HEK293T (cell line): ENCODE measurements at regions not wholly inside any gene's neighbourhood (a gene's known extent, or its start where the extent isn't known, plus 50 kb on each side); places are given as distances from the start of the nearest gene placed in this dataset.
"Not testable (repeated sequence)": the region's sequence is repeated elsewhere in the genome, so short reads cannot be mapped to it uniquely, and the experiment has no call there.

Source experiments
- CTCF ChIA-PET: fragments of 350-600 bp; formaldehyde crosslinking; extraction: SDS; loops from one replicate; lab custom pipeline; 2021; ENCODE audit warnings: antibody characterized with exemption, inconsistent platforms; lab: Yijun Ruan, JAX
- POLR2A ChIA-PET: fragments of 350-600 bp; formaldehyde crosslinking; extraction: SDS; loops from one replicate; lab custom pipeline; 2020; ENCODE audit warnings: antibody characterized with exemption, inconsistent platforms; lab: Yijun Ruan, JAX
- DNase-seq: peaks from one replicate; pipeline ENCODE4 v3.0.0; 2012; ENCODE audit warnings: mixed read lengths; ENCODE audit errors: extremely low spot score
- ARNT ChIP-seq: fragments of 450-650 bp; IDR thresholded peaks from 2 replicates; pipeline ENCODE4 v1.6.1; 2017; ENCODE audit warnings: mild to moderate bottlenecking
- BHLHE40 ChIP-seq: fragments of 450-650 bp; IDR thresholded peaks from 2 replicates; pipeline ENCODE4 v1.6.1; 2016; ENCODE audit warnings: mild to moderate bottlenecking, moderate library complexity, borderline replicate concordance
- CTBP1 ChIP-seq: fragments of 450-650 bp; IDR thresholded peaks from 2 replicates; pipeline ENCODE4 v1.6.1; 2016; ENCODE audit warnings: borderline replicate concordance
- ELF4 ChIP-seq: fragments of 450-650 bp; IDR thresholded peaks from 2 replicates; pipeline ENCODE4 v1.6.1; 2017; ENCODE audit warnings: antibody characterized with exemption
- FOXA1 ChIP-seq: fragments of 450-650 bp; IDR thresholded peaks from 2 replicates; pipeline ENCODE4 v1.6.1; 2016; ENCODE audit warnings: mild to moderate bottlenecking
- FOXK2 ChIP-seq: fragments of 450-650 bp; IDR thresholded peaks from 2 replicates; pipeline ENCODE4 v1.6.1; 2016; ENCODE audit warnings: mild to moderate bottlenecking
- FOXM1 ChIP-seq: fragments of 450-650 bp; IDR thresholded peaks from 2 replicates; pipeline ENCODE4 v1.6.1; 2017; ENCODE audit warnings: mild to moderate bottlenecking, borderline replicate concordance
- HDGF ChIP-seq: fragments of 450-650 bp; IDR thresholded peaks from 2 replicates; pipeline ENCODE4 v1.6.1; 2017; ENCODE audit warnings: antibody characterized with exemption, borderline replicate concordance
- L3MBTL2 ChIP-seq: fragments of 450-650 bp; conservative IDR thresholded peaks from 2 replicates; pipeline ENCODE4 v1.6.1; 2016; ENCODE audit warnings: mild to moderate bottlenecking
- LEF1 ChIP-seq: fragments of 450-650 bp; IDR thresholded peaks from 2 replicates; pipeline ENCODE4 v1.6.1; 2017; ENCODE audit warnings: mild to moderate bottlenecking, borderline replicate concordance
- NFRKB ChIP-seq: fragments of 450-650 bp; IDR thresholded peaks from 2 replicates; pipeline ENCODE4 v1.6.1; 2016; ENCODE audit warnings: mild to moderate bottlenecking, moderate library complexity
- SP1 ChIP-seq: fragments of 450-650 bp; IDR thresholded peaks from 2 replicates; pipeline ENCODE4 v1.6.1; 2017
- SUZ12 ChIP-seq: fragments of 450-650 bp; IDR thresholded peaks from 2 replicates; pipeline ENCODE4 v1.6.1; 2016; ENCODE audit warnings: mild to moderate bottlenecking
- TARDBP ChIP-seq: fragments of 450-650 bp; IDR thresholded peaks from 2 replicates; pipeline ENCODE4 v1.6.1; 2016
- ZNF384 ChIP-seq: fragments of 450-650 bp; IDR thresholded peaks from 2 replicates; pipeline ENCODE4 v1.6.1; 2016
- TF ChIP-seq, protein P1 (sequence below): fragments of 450-650 bp; IDR thresholded peaks from 2 replicates; pipeline ENCODE4 v1.6.1; 2016

DNA sequence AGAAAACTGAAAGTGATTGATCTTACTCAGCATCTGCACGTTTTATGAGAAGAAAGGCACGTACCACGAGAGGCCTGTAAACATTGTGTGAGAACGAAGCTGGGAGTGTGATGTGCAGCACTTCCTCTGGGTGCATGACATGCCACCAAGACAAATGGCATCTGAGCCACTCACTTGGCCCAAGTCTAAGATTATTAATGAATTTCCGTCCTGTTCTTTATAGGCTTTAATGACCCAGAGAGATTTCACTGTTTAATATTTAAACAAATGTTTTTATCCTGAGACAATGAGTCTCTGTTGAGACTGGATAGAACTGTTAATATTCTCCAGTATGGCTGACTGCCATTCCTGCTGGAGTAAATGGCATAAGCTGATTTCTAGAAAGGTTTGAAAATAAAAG is 172.6 kb upstream of the PHACTR1 start:
- ChIA-PET POLR2A (no interaction called here), CTCF (interaction anchor here (1.0 kb wide), 1 partner anchor 10 kb away, joined by 3 read pairs; no protein-coding TSS in a partner anchor)
- DNase-seq = no peak
- no peak for TF ChIP-seq HDGF
- no peak for TF ChIP-seq FOXM1
- TF ChIP-seq LEF1 = no peak
- no peak for TF ChIP-seq TARDBP
- TF ChIP-seq, protein P1, sequence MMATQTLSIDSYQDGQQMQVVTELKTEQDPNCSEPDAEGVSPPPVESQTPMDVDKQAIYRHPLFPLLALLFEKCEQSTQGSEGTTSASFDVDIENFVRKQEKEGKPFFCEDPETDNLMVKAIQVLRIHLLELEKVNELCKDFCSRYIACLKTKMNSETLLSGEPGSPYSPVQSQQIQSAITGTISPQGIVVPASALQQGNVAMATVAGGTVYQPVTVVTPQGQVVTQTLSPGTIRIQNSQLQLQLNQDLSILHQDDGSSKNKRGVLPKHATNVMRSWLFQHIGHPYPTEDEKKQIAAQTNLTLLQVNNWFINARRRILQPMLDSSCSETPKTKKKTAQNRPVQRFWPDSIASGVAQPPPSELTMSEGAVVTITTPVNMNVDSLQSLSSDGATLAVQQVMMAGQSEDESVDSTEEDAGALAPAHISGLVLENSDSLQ = no peak
- TF ChIP-seq SUZ12 = no peak
- TF ChIP-seq NFRKB = no peak
- TF ChIP-seq FOXK2 = no peak
- TF ChIP-seq ZNF384 = no peak
- no peak for TF ChIP-seq ELF4
- no peak for TF ChIP-seq L3MBTL2
- no peak for TF ChIP-seq BHLHE40
- no peak for TF ChIP-seq FOXA1
- TF ChIP-seq CTBP1 = no peak
- no peak for TF ChIP-seq SP1
- no peak for TF ChIP-seq ARNT

DNA sequence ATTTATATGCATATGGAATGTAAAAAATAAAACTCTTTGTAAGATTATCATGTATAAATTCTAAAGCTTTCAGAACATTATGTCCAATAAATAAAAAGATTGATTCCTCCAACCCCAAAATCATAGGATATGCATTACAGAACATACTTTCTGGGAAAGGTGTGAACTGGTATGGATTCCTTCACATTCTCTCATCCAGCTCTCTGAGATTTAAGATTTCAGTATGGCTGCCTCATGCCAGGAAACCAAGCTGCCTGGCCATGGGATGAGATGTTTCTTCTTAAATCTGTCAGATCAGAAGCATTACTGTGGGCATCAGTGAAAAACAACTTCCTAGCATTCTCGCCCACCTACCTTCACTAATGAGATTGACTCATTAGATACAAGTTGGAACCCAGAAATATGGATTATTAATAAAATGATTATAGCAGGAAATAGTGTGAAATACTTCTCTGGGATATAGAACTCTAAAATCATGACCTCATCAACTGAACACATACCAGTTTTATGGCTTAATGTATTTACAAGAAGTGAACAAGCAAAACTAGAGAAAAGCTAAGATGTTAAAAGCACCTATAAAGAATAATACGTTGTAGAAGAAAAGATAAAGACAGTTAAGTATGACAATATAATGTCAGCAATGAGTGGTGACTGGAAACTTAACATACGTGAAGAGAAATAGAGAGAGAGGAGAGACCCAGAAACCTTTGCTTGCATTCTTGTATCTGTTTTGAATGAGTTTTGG is 171.6 kb upstream of the PHACTR1 start:
- DNase-seq = no peak
- ChIA-PET POLR2A (no interaction called here), CTCF (interaction anchor here (0.5 to 1.4 kb wide), 5 partner anchors 11 to 790 kb away, joined by 3 to 6 read pairs (median 3); no protein-coding TSS in a partner anchor)
- TF ChIP-seq, protein P1 = no peak
- TF ChIP-seq ELF4 (no peak), SUZ12 (no peak), LEF1 (no peak), ARNT (no peak), FOXK2 (no peak), FOXM1 (no peak), L3MBTL2 (no peak), TARDBP (no peak), CTBP1 (no peak), ZNF384 (no peak), NFRKB (no peak), FOXA1 (no peak), SP1 (no peak)

DNA sequence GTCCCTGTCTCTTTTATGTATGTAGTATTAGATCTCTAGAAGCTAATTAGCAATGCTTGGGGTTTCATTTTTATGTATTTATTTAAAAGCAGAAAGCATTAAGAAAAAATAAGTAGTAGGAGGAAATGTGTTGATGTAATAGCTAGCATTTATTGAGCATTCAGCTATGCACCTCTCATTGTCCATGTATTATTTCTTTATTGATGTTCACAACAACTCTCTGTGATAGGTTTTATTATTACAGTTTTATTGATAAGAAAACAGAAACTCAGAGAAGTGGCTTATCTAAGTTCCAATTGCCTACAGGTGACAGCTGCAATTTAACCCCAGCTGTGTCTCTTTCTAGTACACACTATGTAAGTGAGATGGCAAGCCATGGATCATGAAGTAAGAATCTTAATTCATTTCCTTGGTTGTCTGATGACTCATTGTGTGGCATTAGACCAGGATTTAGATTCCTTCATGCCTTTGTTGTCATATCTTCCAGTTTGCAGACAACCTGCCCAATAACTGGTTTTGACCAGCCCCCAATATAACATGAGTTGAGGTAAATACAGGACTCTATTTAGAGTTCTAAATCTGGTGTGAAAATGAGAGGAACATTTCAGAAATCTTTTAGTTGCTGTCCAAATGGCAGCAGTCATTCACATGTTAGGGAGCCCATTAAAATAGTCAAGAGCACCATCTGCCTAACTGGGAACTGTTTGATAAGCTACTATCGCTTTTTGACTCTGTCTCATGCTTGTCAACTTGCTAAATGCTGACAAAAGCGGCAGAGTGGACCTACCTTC is 170.8 kb upstream of the PHACTR1 start:
- DNase-seq = no peak
- ChIA-PET POLR2A (no interaction called here), CTCF (interaction anchor here (0.5 to 1.4 kb wide), 2 partner anchors 41 to 789 kb away, joined by 3 to 5 read pairs; no protein-coding TSS in a partner anchor)
- no peak for TF ChIP-seq CTBP1
- no peak for TF ChIP-seq TARDBP
- no peak for TF ChIP-seq ARNT
- TF ChIP-seq SUZ12 = no peak
- TF ChIP-seq, protein P1 = no peak
- no peak for TF ChIP-seq ELF4
- TF ChIP-seq HDGF = no peak
- TF ChIP-seq SP1 = no peak
- no peak for TF ChIP-seq LEF1
- no peak for TF ChIP-seq FOXK2
- no peak for TF ChIP-seq FOXM1
- TF ChIP-seq ZNF384 = no peak
- no peak for TF ChIP-seq NFRKB
- no peak for TF ChIP-seq BHLHE40
- TF ChIP-seq L3MBTL2 = no peak
- TF ChIP-seq FOXA1 = no peak

DNA sequence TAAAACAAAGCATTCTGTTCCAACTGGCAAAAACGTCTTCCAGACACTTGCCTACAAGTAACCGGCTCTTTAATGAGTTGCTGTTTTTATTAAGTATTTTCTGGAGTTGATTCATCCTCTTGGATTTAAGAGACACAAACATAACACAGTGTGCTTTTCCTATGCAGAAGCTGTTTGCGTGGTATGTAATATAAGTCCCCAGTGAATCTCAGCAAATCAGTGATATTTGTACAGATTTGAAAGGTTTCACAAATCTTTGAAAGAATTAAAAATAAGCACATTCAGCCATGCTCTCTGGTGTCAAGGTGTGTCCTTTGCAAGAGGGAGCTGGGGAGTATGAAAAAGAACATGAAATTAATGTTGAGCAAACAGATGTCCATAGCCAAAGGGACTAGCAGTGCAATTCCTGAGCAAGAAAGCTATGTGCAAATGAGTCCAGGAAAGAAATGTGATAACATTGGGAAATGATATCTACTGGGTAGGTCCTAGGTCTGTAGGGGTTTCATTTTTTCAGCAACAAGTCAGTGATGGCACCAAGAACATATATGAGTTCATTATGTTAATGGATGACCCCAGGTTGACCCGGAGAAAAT is 170.1 kb upstream of the PHACTR1 start:
- CTCF ChIA-PET = no interaction called here
- no peak for DNase-seq
- no peak for TF ChIP-seq ARNT
- TF ChIP-seq ZNF384 = no peak
- TF ChIP-seq CTBP1 = no peak
- TF ChIP-seq L3MBTL2 = no peak
- TF ChIP-seq FOXM1 = no peak
- no peak for TF ChIP-seq HDGF
- TF ChIP-seq SP1 = no peak
- no peak for TF ChIP-seq SUZ12
- TF ChIP-seq FOXA1 = no peak
- no peak for TF ChIP-seq NFRKB
- no peak for TF ChIP-seq TARDBP
- POLR2A ChIA-PET = no interaction called here

DNA sequence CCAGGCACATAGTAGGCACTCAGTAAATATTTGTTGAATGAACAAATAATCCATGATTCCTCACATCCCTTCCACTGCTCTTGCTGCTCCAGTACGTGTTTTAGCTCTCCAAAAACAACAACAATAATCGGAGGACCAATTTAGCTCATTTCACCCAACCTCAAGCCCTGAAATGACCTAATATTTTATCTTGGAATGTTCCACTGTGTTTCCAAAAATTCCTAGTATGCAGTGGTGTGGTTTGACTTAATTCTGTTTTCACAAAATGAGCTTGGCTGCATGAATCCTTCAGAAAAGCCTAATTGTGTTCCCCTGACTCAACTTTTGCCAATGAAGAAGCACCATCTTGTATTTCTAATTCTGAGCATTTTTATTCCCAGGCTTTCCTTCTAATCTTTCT is 168.0 kb upstream of the PHACTR1 start:
- DNase-seq = no peak
- ChIA-PET CTCF (no interaction called here), POLR2A (no interaction called here)
- TF ChIP-seq LEF1 (no peak), ZNF384 (no peak), HDGF (no peak)

DNA sequence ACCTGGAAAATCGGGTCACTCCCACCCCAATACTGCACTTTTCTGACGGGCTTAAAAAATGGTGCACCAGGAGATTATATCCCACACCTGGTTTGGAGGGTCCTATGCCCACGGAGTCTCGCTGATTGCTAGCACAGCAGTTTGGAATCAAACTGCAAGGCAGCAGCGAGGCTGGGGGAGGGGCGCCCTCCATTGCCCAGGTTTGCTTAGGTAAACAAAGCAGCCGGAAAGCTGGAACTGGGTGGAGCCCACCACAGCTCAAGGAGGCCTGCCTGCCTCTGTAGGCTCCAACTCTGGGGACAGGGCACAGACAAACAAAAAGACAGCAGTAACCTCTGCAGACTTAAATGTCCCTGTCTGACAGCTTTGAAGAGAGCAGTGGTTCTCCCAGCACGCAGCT is 167.1 kb upstream of the PHACTR1 start:
- DNase-seq, POLR2A ChIA-PET, CTCF ChIA-PET: not testable (repeated sequence)

DNA sequence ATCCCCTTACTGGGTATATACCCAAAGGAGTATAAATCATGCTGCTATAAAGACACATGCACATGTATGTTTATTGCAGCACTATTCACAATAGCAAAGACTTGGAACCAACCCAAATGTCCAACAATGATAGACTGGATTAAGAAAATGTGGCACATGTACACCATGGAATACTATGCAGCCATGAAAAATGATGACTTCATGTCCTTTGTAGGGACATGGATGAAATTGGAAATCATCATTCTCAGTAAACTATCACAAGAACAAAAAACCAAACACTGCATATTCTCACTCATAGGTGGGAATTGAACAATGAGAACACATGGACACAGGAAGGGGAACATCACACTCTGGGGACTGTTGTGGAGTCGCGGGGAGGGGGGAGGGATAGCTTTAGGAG is 161.7 kb upstream of the PHACTR1 start:
- POLR2A ChIA-PET, CTCF ChIA-PET, DNase-seq: not testable (repeated sequence)
